ENCODE measurements at regions not wholly inside any gene's neighbourhood (a gene's known extent, or its start where the extent isn't known, plus 50 kb on each side); places are given as distances from the start of the nearest gene placed in this dataset.

GRCh38 chr12:58217130-58217529, 275.8 kb downstream of the ATP23 start:
- TF ChIP-seq POLR2AphosphoS5 (IDR thresholded peaks at IDR 0.05; ENCODE audit: low read depth, low read length) (no peak), CTCF (IDR thresholded peaks at IDR 0.05 in 2 of 3, conservative IDR thresholded peaks at IDR 0.05 in 1 of 3; ENCODE audit: borderline replicate concordance in 1 of 3, insufficient read depth in 1 of 3, low read depth in 2 of 3, low read length in 2 of 3) (no peak), EZH2 (IDR thresholded peaks at IDR 0.05) (no peak), REST (IDR thresholded peaks at IDR 0.05; ENCODE audit: low read depth) (no peak), SRF (IDR thresholded peaks at IDR 0.05; ENCODE audit: low read depth) (no peak), MAX (IDR thresholded peaks at IDR 0.05) (no peak), POLR2A (IDR thresholded peaks at IDR 0.05; ENCODE audit: borderline replicate concordance, extremely low read depth, insufficient read depth, insufficient read length) (no peak), ZNF274 (IDR thresholded peaks at IDR 0.05; ENCODE audit: low read depth, low read length) (no peak), SIN3A (IDR thresholded peaks at IDR 0.05; ENCODE audit: low read depth) (no peak), JUND (IDR thresholded peaks at IDR 0.05) (no peak), YY1 (IDR thresholded peaks at IDR 0.05; ENCODE audit: extremely low read depth, insufficient replicate concordance, low read depth, low read length) (no peak), SP1 (IDR thresholded peaks at IDR 0.05; ENCODE audit: low read depth) (no peak), TCF7L2 (IDR thresholded peaks at IDR 0.05; ENCODE audit: borderline replicate concordance, extremely low read depth, insufficient read depth, insufficient read length) (no peak)
